Activated CD4-positive, alpha-beta memory T cell treated with anti-CD3 and anti-CD28 coated beads for 36 hours (primary cell): ENCODE measurements at regions not wholly inside any gene's neighbourhood (a gene's known extent, or its start where the extent isn't known, plus 50 kb on each side); places are given as distances from the start of the nearest gene placed in this dataset.

Experiments used
- CTCF ChIA-PET: fragments of 350-600 bp; sonication (Branson Sonifier 250); formaldehyde crosslinking; loops from one replicate; lab custom pipeline; 2021; ENCODE audit warnings: antibody characterized with exemption, inconsistent platforms; lab: Charles Lee
- POLR2A ChIA-PET: fragments of 350-600 bp; sonication (Branson Sonifier 250); formaldehyde crosslinking; loops from one replicate; lab custom pipeline; 2021; ENCODE audit warnings: antibody characterized with exemption; lab: Charles Lee
- DNase-seq: peaks from one replicate; pipeline ENCODE4 v3.0.0-alpha.2; 2020
- H3K27ac Mint-ChIP-seq: one replicate; pipeline ENCODE4 v1.8.0; 2021; ENCODE audit warnings: mixed read lengths
- H3K27me3 Mint-ChIP-seq: one replicate; pipeline ENCODE4 v1.8.0; 2021; ENCODE audit warnings: mixed read lengths
- H3K36me3 Mint-ChIP-seq: one replicate; pipeline ENCODE4 v1.8.0; 2021; ENCODE audit warnings: mixed read lengths
- H3K4me1 Mint-ChIP-seq: one replicate; pipeline ENCODE4 v1.8.0; 2021; ENCODE audit warnings: low read depth, mixed read lengths
- H3K4me3 Mint-ChIP-seq: one replicate; pipeline ENCODE4 v1.8.0; 2021; ENCODE audit warnings: mild to moderate bottlenecking, mixed read lengths
- H3K9me3 Mint-ChIP-seq: one replicate; pipeline ENCODE4 v1.8.0; 2021; ENCODE audit warnings: mixed read lengths
- intact Hi-C: fragments of 100-400 bp; cut with micrococcal nuclease; formaldehyde crosslinking; loops from one replicate; pipeline ENCODE4 v1.15.1; 2023

DNA sequence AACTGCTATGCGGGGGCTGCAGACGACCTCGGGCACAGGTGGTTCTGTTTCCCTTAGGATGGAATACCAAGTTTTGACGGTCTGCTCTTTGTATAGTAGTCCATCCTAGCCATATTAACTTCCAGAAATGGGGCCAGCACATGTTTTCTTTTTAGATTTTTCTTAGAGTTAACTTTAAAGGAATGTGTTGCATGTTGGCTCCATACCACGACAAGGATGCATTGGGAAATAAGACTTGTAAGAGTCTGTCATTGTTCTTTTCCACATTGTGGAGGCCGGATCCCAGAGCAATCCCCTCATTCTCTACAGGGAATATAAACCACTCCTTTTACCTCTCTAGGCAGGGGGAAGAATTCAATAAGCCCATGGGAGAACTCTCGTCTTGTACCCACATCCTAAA is 87.1 kb upstream of the PLSCR4 start:
- no peak overlapping the region for H3K27ac Mint-ChIP-seq
- ChIA-PET POLR2A (no interaction called here), CTCF (no interaction called here)
- no peak for DNase-seq
- no peaks in the 10 kb centered on the region for H3K9me3 Mint-ChIP-seq
- H3K4me3 Mint-ChIP-seq = no peak overlapping the region
- H3K27me3 Mint-ChIP-seq = no peaks in the 10 kb centered on the region
- H3K36me3 Mint-ChIP-seq = no peaks in the 10 kb centered on the region
- intact Hi-C loops = no loop called here
- H3K4me1 Mint-ChIP-seq = no peaks in the 10 kb centered on the region

- ChIA-PET POLR2A (no interaction called here), CTCF (no interaction called here)
- no peak overlapping the region for H3K27ac Mint-ChIP-seq
- no peaks in the 10 kb centered on the region for H3K4me1 Mint-ChIP-seq
- H3K27me3 Mint-ChIP-seq = no peaks in the 10 kb centered on the region
- no peak overlapping the region for H3K4me3 Mint-ChIP-seq
- H3K36me3 Mint-ChIP-seq = no peaks in the 10 kb centered on the region
- H3K9me3 Mint-ChIP-seq = no peaks in the 10 kb centered on the region
- intact Hi-C loops = no loop called here
- no peak for DNase-seq
Observed at GRCh38 chr3:146335386-146335785, 84.5 kb upstream of the PLSCR4 start.

DNA sequence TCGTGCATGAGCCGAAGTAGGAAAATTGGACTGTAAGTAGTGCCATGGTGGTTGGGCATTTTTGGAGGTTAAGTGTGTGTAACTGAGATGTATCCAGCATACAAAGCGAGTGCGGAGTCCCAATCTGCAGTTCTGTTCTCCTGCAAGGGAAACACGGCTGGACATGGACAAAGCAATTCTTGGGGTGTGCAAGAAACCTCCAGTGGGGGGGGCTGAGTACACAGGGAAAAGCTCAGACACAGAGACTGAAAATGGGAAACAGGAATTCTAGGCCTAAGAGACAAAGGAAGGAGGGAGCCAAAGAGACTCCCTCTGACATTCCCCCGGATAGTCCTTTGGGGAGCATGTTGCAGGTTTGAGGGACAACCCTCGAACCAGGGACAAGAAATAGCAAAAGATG is 83.2 kb upstream of the PLSCR4 start:
- no peaks in the 10 kb centered on the region for H3K36me3 Mint-ChIP-seq
- intact Hi-C loops = no loop called here
- H3K27me3 Mint-ChIP-seq = no peaks in the 10 kb centered on the region
- ChIA-PET CTCF (no interaction called here), POLR2A (no interaction called here)
- H3K27ac Mint-ChIP-seq = no peak overlapping the region
- no peaks in the 10 kb centered on the region for H3K4me1 Mint-ChIP-seq
- no peak overlapping the region for H3K4me3 Mint-ChIP-seq
- no peaks in the 10 kb centered on the region for H3K9me3 Mint-ChIP-seq
- DNase-seq = no peak

DNA sequence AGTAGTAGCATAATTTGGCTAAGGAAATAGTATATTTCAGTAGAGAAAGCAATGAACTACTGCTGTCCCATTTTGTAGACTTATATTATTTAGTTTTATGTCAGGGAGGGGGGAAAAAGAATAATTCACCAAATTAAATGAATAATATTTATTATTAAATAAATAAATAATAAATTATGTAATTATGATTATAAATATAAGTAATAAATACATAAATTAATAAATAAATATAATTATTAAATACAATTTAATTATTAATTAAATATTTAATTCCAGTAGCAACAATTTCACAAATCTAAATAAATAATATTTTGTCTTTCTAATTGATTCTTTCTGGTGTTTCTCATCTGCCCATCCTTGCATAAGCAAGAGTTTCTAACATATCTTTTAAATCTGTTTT is 81.1 kb upstream of the PLSCR4 start:
- Mint-ChIP-seq H3K36me3 (no peaks in the 10 kb centered on the region), H3K27ac (no peak overlapping the region), H3K27me3 (no peaks in the 10 kb centered on the region), H3K4me1 (no peaks in the 10 kb centered on the region), H3K9me3 (no peaks in the 10 kb centered on the region), H3K4me3 (no peak overlapping the region)
- POLR2A ChIA-PET = no interaction called here
- intact Hi-C loops = no loop called here
- CTCF ChIA-PET = no interaction called here
- DNase-seq = no peak

- Mint-ChIP-seq H3K9me3 (peaks cover 3% of the 10 kb centered on the region), H3K4me3 (no peak overlapping the region), H3K36me3 (no peaks in the 10 kb centered on the region), H3K27ac (no peak overlapping the region), H3K4me1 (no peaks in the 10 kb centered on the region), H3K27me3 (no peaks in the 10 kb centered on the region)
- no peak for DNase-seq
- POLR2A ChIA-PET = no interaction called here
- CTCF ChIA-PET = interaction anchor here (1.1 to 1.5 kb wide), 4 partner anchors 137 to 262 kb away, joined by 3 to 13 read pairs (median 7); no protein-coding TSS in a partner anchor
- intact Hi-C loops = loop anchor here (5.0 kb wide), 2 partner anchors 110 to 140 kb away; no protein-coding TSS in a partner anchor
Observed at GRCh38 chr3:146326875-146327543, 76.1 kb upstream of the PLSCR4 start.

- Mint-ChIP-seq H3K27me3 (peaks cover under 1% of the 10 kb centered on the region), H3K36me3 (no peaks in the 10 kb centered on the region), H3K4me3 (no peak overlapping the region), H3K4me1 (no peaks in the 10 kb centered on the region), H3K9me3 (peaks cover 5% of the 10 kb centered on the region), H3K27ac (no peak overlapping the region)
- ChIA-PET CTCF (no interaction called here), POLR2A (no interaction called here)
- DNase-seq = no peak
- intact Hi-C loops = loop anchor here (5.0 kb wide), 2 partner anchors 108 to 138 kb away; no protein-coding TSS in a partner anchor
Observed at GRCh38 chr3:146325170-146325569, 74.3 kb upstream of the PLSCR4 start.

DNA sequence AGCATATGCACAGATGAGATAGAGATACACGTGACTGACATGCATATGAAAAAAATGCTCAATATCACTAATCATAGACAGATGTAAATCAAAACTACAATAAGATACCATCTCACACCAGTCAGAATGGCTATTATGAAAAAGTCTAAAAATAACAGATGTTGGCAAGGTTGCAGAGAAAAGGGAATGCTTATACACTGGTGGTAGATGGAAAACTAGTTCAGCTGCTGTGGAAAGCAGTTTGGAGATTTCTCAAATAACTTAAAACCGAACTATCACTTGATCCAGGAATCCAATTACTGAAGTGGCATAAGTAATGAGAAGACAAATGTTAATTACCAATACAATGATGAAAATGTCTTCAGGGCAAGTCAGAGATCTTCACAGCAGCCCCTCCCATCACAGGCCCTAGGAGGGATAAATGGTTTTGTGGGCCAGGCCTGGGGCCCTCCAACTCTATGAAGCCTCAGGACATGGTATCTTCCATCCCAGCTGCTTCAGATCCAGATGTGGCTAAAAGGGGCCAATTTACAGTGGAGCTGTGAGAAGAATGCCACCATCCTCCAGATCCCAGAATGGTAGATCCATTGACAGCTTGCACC is 71.4 kb upstream of the PLSCR4 start:
- intact Hi-C loops = no loop called here
- POLR2A ChIA-PET = no interaction called here
- CTCF ChIA-PET = no interaction called here
- H3K9me3 Mint-ChIP-seq = peaks cover 8% of the 10 kb centered on the region
- H3K36me3 Mint-ChIP-seq = no peaks in the 10 kb centered on the region
- no peak overlapping the region for H3K4me3 Mint-ChIP-seq
- H3K27ac Mint-ChIP-seq = no peak overlapping the region
- peaks cover 1% of the 10 kb centered on the region for H3K27me3 Mint-ChIP-seq
- no peaks in the 10 kb centered on the region for H3K4me1 Mint-ChIP-seq
- no peak for DNase-seq

DNA sequence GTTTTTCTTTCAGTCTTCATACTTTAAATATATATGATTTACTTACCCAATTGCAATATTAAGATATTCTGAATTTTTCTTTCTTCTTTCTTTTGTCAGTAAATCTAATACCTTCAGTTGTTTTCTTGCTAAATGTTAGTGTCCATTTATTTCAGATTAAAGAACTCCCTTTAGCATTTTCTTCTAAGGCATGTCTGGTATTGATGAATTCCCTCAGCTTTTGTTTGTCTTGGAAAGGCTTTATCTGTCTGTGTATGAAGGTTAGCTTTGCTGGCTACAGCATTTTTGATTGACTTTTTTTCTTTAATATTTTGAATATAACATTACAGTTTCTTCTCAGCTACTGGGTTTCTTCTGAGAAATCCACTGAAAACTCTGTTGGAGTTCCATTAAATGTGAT is 64.0 kb upstream of the PLSCR4 start:
- CTCF ChIA-PET = no interaction called here
- Mint-ChIP-seq H3K27ac (no peak overlapping the region), H3K4me3 (no peak overlapping the region), H3K27me3 (peaks cover 5% of the 10 kb centered on the region), H3K36me3 (no peaks in the 10 kb centered on the region), H3K4me1 (no peaks in the 10 kb centered on the region), H3K9me3 (peaks cover 8% of the 10 kb centered on the region)
- intact Hi-C loops = no loop called here
- DNase-seq = no peak
- POLR2A ChIA-PET = no interaction called here

- no peak for DNase-seq
- peaks cover 6% of the 10 kb centered on the region for H3K9me3 Mint-ChIP-seq
- CTCF ChIA-PET = no interaction called here
- intact Hi-C loops = no loop called here
- H3K27ac Mint-ChIP-seq = no peak overlapping the region
- no peaks in the 10 kb centered on the region for H3K4me1 Mint-ChIP-seq
- no peaks in the 10 kb centered on the region for H3K36me3 Mint-ChIP-seq
- peaks cover 5% of the 10 kb centered on the region for H3K27me3 Mint-ChIP-seq
- POLR2A ChIA-PET = no interaction called here
- no peak overlapping the region for H3K4me3 Mint-ChIP-seq
Observed at GRCh38 chr3:146313746-146314111, 62.8 kb upstream of the PLSCR4 start.

DNA sequence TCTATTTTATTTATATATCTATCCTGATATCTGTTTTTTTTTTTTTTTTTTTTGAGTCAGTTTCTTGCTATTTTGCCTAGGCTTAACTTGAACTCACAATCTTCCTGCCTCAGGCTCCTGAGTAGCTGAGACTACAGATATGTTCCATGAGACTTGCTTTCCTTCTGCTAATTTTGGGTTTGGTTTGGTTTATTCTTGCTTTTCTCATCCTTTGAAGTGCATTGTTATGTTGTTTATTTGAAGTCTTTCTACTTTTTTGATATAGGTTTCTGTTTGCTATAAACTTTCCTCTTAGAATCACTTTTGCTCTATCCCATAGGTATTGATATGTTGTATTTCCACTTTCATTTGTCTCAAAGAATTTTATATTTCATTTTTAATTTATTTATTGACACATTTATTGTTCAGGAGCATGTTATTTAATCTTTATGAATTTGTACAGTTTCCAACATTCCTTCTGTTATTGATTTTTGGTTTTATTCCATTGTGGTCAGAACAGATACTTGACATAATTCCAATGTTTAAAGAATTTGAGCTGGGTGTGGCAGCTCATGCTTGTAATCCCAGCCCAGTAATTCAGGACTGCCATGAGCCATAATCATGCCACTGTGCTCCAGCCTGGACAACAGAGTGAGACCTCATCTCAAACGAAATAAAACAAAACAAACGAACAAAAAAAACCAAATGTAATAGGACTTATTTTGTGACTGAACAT is 62.3 kb upstream of the PLSCR4 start:
- peaks cover 5% of the 10 kb centered on the region for H3K9me3 Mint-ChIP-seq
- no peaks in the 10 kb centered on the region for H3K4me1 Mint-ChIP-seq
- intact Hi-C loops = no loop called here
- ChIA-PET CTCF (no interaction called here), POLR2A (no interaction called here)
- H3K27me3 Mint-ChIP-seq = peaks cover 5% of the 10 kb centered on the region
- H3K4me3 Mint-ChIP-seq = no peak overlapping the region
- DNase-seq = no peak
- no peaks in the 10 kb centered on the region for H3K36me3 Mint-ChIP-seq
- H3K27ac Mint-ChIP-seq = no peak overlapping the region

- Mint-ChIP-seq H3K27me3 (peaks cover 1% of the 10 kb centered on the region), H3K36me3 (no peaks in the 10 kb centered on the region), H3K27ac (no peak overlapping the region), H3K4me3 (no peak overlapping the region), H3K4me1 (no peaks in the 10 kb centered on the region), H3K9me3 (peaks cover 5% of the 10 kb centered on the region)
- no peak for DNase-seq
- CTCF ChIA-PET = no interaction called here
- intact Hi-C loops = no loop called here
- POLR2A ChIA-PET = no interaction called here
Observed at GRCh38 chr3:146308682-146309081, 57.8 kb upstream of the PLSCR4 start.

DNA sequence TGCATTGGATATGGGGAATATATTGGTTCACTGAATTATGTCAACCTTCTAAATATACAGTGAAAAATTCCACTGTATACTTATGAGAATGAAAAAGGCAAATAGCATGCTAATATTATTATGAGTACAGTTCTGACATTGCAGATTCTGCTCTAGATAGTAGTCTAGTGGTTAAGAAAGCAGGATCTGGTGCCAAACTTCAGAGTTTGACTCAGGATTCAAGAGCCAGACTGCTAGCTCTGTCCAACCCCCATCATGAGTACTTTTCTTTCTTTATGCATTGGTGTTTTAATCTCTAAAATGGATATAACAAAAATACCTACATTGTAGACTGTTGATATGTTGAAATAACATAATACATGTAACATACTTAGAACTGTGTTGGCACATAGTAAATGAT is 57.3 kb upstream of the PLSCR4 start:
- H3K9me3 Mint-ChIP-seq = peaks cover 5% of the 10 kb centered on the region
- H3K27ac Mint-ChIP-seq = no peak overlapping the region
- POLR2A ChIA-PET = no interaction called here
- H3K4me3 Mint-ChIP-seq = no peak overlapping the region
- no peaks in the 10 kb centered on the region for H3K36me3 Mint-ChIP-seq
- no peaks in the 10 kb centered on the region for H3K27me3 Mint-ChIP-seq
- intact Hi-C loops = no loop called here
- CTCF ChIA-PET = no interaction called here
- no peak for DNase-seq
- no peaks in the 10 kb centered on the region for H3K4me1 Mint-ChIP-seq

DNA sequence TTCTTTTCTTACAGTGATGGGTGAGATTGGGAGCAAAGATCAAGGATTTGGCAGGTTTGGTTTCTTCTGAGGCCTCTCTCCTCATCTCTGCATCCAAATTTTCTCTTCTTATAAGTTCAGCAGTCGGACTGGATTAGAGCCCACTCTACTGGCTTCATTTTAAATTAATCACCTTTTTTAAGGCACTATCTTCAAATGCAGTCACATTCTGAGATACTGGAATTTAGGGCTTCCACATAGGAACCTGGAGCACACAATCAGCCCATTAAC is 56.5 kb upstream of the PLSCR4 start:
- intact Hi-C loops = no loop called here
- no peaks in the 10 kb centered on the region for H3K27me3 Mint-ChIP-seq
- POLR2A ChIA-PET = no interaction called here
- peaks cover 5% of the 10 kb centered on the region for H3K9me3 Mint-ChIP-seq
- DNase-seq = no peak
- H3K27ac Mint-ChIP-seq = no peak overlapping the region
- no peaks in the 10 kb centered on the region for H3K36me3 Mint-ChIP-seq
- CTCF ChIA-PET = no interaction called here
- no peaks in the 10 kb centered on the region for H3K4me1 Mint-ChIP-seq
- no peak overlapping the region for H3K4me3 Mint-ChIP-seq
